Activated CD4-positive, alpha-beta memory T cell treated with anti-CD3 and anti-CD28 coated beads for 36 hours (primary cell): ENCODE measurements at regions not wholly inside any gene's neighbourhood (a gene's known extent, or its start where the extent isn't known, plus 50 kb on each side); places are given as distances from the start of the nearest gene placed in this dataset.
"Not testable (repeated sequence)": the region's sequence is repeated elsewhere in the genome, so short reads cannot be mapped to it uniquely, and the experiment has no call there.

Experiments used
- CTCF ChIA-PET: fragments of 350-600 bp; sonication (Branson Sonifier 250); formaldehyde crosslinking; loops from one replicate; lab custom pipeline; 2021; ENCODE audit warnings: antibody characterized with exemption, inconsistent platforms; lab: Charles Lee
- POLR2A ChIA-PET: fragments of 350-600 bp; sonication (Branson Sonifier 250); formaldehyde crosslinking; loops from one replicate; lab custom pipeline; 2021; ENCODE audit warnings: antibody characterized with exemption; lab: Charles Lee
- DNase-seq: peaks from one replicate; pipeline ENCODE4 v3.0.0-alpha.2; 2020
- H3K27ac Mint-ChIP-seq: one replicate; pipeline ENCODE4 v1.8.0; 2021; ENCODE audit warnings: mixed read lengths
- H3K27me3 Mint-ChIP-seq: one replicate; pipeline ENCODE4 v1.8.0; 2021; ENCODE audit warnings: mixed read lengths
- H3K36me3 Mint-ChIP-seq: one replicate; pipeline ENCODE4 v1.8.0; 2021; ENCODE audit warnings: mixed read lengths
- H3K4me1 Mint-ChIP-seq: one replicate; pipeline ENCODE4 v1.8.0; 2021; ENCODE audit warnings: low read depth, mixed read lengths
- H3K4me3 Mint-ChIP-seq: one replicate; pipeline ENCODE4 v1.8.0; 2021; ENCODE audit warnings: mild to moderate bottlenecking, mixed read lengths
- H3K9me3 Mint-ChIP-seq: one replicate; pipeline ENCODE4 v1.8.0; 2021; ENCODE audit warnings: mixed read lengths
- intact Hi-C: fragments of 100-400 bp; cut with micrococcal nuclease; formaldehyde crosslinking; loops from one replicate; pipeline ENCODE4 v1.15.1; 2023

DNA sequence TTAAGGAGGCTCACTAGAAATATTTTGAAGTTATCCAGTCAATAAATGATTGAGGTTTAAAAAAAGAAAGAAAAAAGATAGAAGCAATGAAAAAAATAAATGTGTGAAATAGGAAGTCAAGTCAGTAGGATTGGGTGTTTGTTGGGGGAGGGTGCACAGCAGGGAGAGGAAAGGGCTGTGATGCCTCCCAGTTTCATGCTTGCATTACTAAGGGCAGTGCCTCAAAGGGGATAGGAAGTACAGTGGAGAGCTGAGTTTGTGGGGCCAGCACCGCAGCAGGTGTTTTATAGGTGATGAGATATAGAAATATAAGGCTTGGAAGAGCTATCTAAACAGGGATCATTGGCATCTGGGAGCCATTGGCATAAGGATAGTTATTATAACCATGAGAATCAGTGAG, 919.2 kb downstream of the STIM2 start:
- intact Hi-C loops = no loop called here
- Mint-ChIP-seq H3K4me3 (no peak overlapping the region), H3K9me3 (peaks cover 9% of the 10 kb centered on the region), H3K27ac (no peak overlapping the region), H3K27me3 (no peaks in the 10 kb centered on the region), H3K36me3 (no peaks in the 10 kb centered on the region), H3K4me1 (no peaks in the 10 kb centered on the region)
- CTCF ChIA-PET = no interaction called here
- POLR2A ChIA-PET = no interaction called here
- no peak for DNase-seq

GRCh38 chr4:27787195-27787594, 926.6 kb downstream of the STIM2 start:
- Mint-ChIP-seq H3K27me3 (no peaks in the 10 kb centered on the region), H3K4me1 (no peaks in the 10 kb centered on the region), H3K9me3 (peaks cover 9% of the 10 kb centered on the region), H3K4me3 (no peak overlapping the region), H3K27ac (no peak overlapping the region), H3K36me3 (no peaks in the 10 kb centered on the region)
- ChIA-PET CTCF (no interaction called here), POLR2A (no interaction called here)
- no peak for DNase-seq
- intact Hi-C loops = no loop called here

DNA sequence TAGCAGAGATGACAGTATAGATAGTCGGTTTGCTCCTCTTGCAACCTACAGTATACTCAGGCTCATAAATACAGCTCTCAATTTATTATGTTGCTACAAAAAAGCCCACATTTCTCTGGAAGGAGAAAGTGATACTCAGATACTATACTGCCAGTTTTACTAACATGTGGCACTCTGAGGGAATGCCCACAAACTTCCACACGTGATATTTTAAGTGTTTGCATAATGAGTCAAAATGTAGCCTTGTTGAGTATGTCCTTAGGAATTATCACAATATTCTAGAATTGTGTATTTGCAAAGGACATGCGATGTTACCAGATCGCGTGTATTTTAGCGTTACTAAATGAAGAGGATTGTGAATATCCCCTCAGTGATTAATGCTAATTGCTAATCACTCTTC, 929.1 kb downstream of the STIM2 start:
- Mint-ChIP-seq H3K27ac (no peak overlapping the region), H3K27me3 (no peaks in the 10 kb centered on the region), H3K36me3 (no peaks in the 10 kb centered on the region), H3K4me1 (no peaks in the 10 kb centered on the region), H3K9me3 (peaks cover 5% of the 10 kb centered on the region), H3K4me3 (no peak overlapping the region)
- no peak for DNase-seq
- CTCF ChIA-PET = no interaction called here
- POLR2A ChIA-PET = no interaction called here
- intact Hi-C loops = no loop called here

- Mint-ChIP-seq H3K27me3 (no peaks in the 10 kb centered on the region), H3K27ac (no peak overlapping the region), H3K4me3 (no peak overlapping the region), H3K36me3 (no peaks in the 10 kb centered on the region), H3K9me3 (peaks cover 5% of the 10 kb centered on the region), H3K4me1 (no peaks in the 10 kb centered on the region)
- no peak for DNase-seq
- CTCF ChIA-PET = no interaction called here
- POLR2A ChIA-PET = no interaction called here
- intact Hi-C loops = no loop called here
Observed at GRCh38 chr4:27790911-27791310, 930.3 kb downstream of the STIM2 start.

GRCh38 chr4:27791640-27792039, 931.0 kb downstream of the STIM2 start:
- Mint-ChIP-seq H3K27me3 (no peaks in the 10 kb centered on the region), H3K4me1 (no peaks in the 10 kb centered on the region), H3K9me3 (peaks cover 5% of the 10 kb centered on the region), H3K4me3 (no peak overlapping the region), H3K36me3 (no peaks in the 10 kb centered on the region), H3K27ac (no peak overlapping the region)
- no peak for DNase-seq
- ChIA-PET POLR2A (no interaction called here), CTCF (no interaction called here)
- intact Hi-C loops = no loop called here

GRCh38 chr4:27807207-27807606, 946.6 kb downstream of the STIM2 start:
- DNase-seq = no peak
- no peaks in the 10 kb centered on the region for H3K27me3 Mint-ChIP-seq
- H3K4me1 Mint-ChIP-seq = no peaks in the 10 kb centered on the region
- H3K4me3 Mint-ChIP-seq = no peak overlapping the region
- peaks cover 11% of the 10 kb centered on the region for H3K9me3 Mint-ChIP-seq
- H3K27ac Mint-ChIP-seq = no peak overlapping the region
- ChIA-PET CTCF (no interaction called here), POLR2A (no interaction called here)
- intact Hi-C loops = no loop called here
- H3K36me3 Mint-ChIP-seq = no peaks in the 10 kb centered on the region

- ChIA-PET CTCF (no interaction called here), POLR2A (interaction anchor here (0.6 kb wide), 1 partner anchor 20 kb away, joined by 3 read pairs; no protein-coding TSS in a partner anchor)
- no peak for DNase-seq
- Mint-ChIP-seq H3K4me3 (no peak overlapping the region), H3K36me3 (no peaks in the 10 kb centered on the region), H3K27me3 (no peaks in the 10 kb centered on the region), H3K27ac (no peak overlapping the region), H3K4me1 (no peaks in the 10 kb centered on the region), H3K9me3 (peaks cover 14% of the 10 kb centered on the region)
- intact Hi-C loops = no loop called here
Observed at GRCh38 chr4:27811948-27812347, 951.3 kb downstream of the STIM2 start.

DNA sequence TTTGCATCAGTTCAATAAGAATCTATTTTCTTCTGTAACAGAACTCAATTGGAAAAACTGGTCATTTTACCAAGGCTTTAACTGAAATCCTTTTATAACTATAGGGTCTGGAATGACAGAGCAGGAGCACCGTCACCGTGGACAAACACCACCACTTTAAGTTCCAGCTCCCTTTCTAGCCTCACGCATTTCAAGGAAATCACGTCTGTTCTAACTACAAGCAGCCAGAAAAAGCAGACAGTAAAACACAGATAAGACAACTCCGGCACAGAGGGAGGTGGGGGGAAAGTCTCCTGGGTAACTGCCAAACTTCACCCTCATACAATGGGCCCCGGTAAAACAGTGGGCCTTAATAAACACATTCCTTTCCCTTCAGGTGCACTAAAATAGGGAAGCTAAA, 952.6 kb downstream of the STIM2 start:
- H3K27ac Mint-ChIP-seq, H3K4me1 Mint-ChIP-seq, H3K36me3 Mint-ChIP-seq, DNase-seq, H3K4me3 Mint-ChIP-seq, H3K27me3 Mint-ChIP-seq, POLR2A ChIA-PET, CTCF ChIA-PET, intact Hi-C loops: not testable (repeated sequence)
- peaks cover 16% of the 10 kb centered on the region for H3K9me3 Mint-ChIP-seq

- CTCF ChIA-PET, DNase-seq, POLR2A ChIA-PET, H3K36me3 Mint-ChIP-seq, H3K27me3 Mint-ChIP-seq, H3K27ac Mint-ChIP-seq, intact Hi-C loops, H3K4me3 Mint-ChIP-seq, H3K4me1 Mint-ChIP-seq: not testable (repeated sequence)
- peaks cover 15% of the 10 kb centered on the region for H3K9me3 Mint-ChIP-seq
Observed at GRCh38 chr4:27813699-27814425, 953.2 kb downstream of the STIM2 start.

- intact Hi-C loops = no loop called here
- no peak for DNase-seq
- no peak overlapping the region for H3K4me3 Mint-ChIP-seq
- H3K4me1 Mint-ChIP-seq = no peaks in the 10 kb centered on the region
- ChIA-PET POLR2A (no interaction called here), CTCF (no interaction called here)
- H3K36me3 Mint-ChIP-seq = no peaks in the 10 kb centered on the region
- no peak overlapping the region for H3K27ac Mint-ChIP-seq
- peaks cover 6% of the 10 kb centered on the region for H3K9me3 Mint-ChIP-seq
- no peaks in the 10 kb centered on the region for H3K27me3 Mint-ChIP-seq
Observed at GRCh38 chr4:27819246-27819645, 958.6 kb downstream of the STIM2 start.

GRCh38 chr4:27828843-27829242, 968.2 kb downstream of the STIM2 start:
- no peaks in the 10 kb centered on the region for H3K4me1 Mint-ChIP-seq
- no peaks in the 10 kb centered on the region for H3K27me3 Mint-ChIP-seq
- H3K9me3 Mint-ChIP-seq = peaks cover 9% of the 10 kb centered on the region
- intact Hi-C loops = no loop called here
- no peak overlapping the region for H3K27ac Mint-ChIP-seq
- no peak for DNase-seq
- H3K4me3 Mint-ChIP-seq = no peak overlapping the region
- CTCF ChIA-PET = no interaction called here
- H3K36me3 Mint-ChIP-seq = no peaks in the 10 kb centered on the region
- POLR2A ChIA-PET = no interaction called here

DNA sequence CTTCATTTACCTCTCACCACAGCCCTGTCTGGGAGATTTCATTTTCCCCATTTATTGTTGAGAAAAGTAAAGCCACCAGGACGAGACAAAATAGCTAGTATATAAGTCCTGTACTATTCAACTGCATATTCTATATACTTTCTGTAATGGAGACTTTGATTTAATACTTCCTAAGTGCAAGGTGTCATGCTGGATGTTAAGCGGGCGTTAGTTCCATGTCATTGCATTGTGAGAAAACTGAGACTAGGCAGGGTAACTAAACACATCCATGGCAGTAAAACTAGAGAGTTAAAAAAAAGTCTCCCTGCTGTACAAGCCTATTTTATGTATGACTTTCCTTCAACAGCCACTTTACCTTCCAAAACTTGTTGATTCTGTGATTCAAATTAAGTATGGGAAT, 969.6 kb downstream of the STIM2 start:
- ChIA-PET POLR2A (no interaction called here), CTCF (no interaction called here)
- no peaks in the 10 kb centered on the region for H3K36me3 Mint-ChIP-seq
- H3K4me3 Mint-ChIP-seq = no peak overlapping the region
- H3K4me1 Mint-ChIP-seq = no peaks in the 10 kb centered on the region
- no peak for DNase-seq
- no peak overlapping the region for H3K27ac Mint-ChIP-seq
- peaks cover 14% of the 10 kb centered on the region for H3K9me3 Mint-ChIP-seq
- H3K27me3 Mint-ChIP-seq = no peaks in the 10 kb centered on the region
- intact Hi-C loops = no loop called here

GRCh38 chr4:27835851-27836250, 975.2 kb downstream of the STIM2 start:
- CTCF ChIA-PET = no interaction called here
- POLR2A ChIA-PET = no interaction called here
- no peak overlapping the region for H3K27ac Mint-ChIP-seq
- H3K36me3 Mint-ChIP-seq = no peaks in the 10 kb centered on the region
- no peak overlapping the region for H3K4me3 Mint-ChIP-seq
- no peaks in the 10 kb centered on the region for H3K4me1 Mint-ChIP-seq
- H3K9me3 Mint-ChIP-seq = peaks cover 16% of the 10 kb centered on the region
- intact Hi-C loops = no loop called here
- DNase-seq = no peak
- no peaks in the 10 kb centered on the region for H3K27me3 Mint-ChIP-seq
